ENCODE measurements at regions not wholly inside any gene's neighbourhood (a gene's known extent, or its start where the extent isn't known, plus 50 kb on each side); places are given as distances from the start of the nearest gene placed in this dataset.

GRCh38 chr2:120669971-120670370 lies 65.7 kb upstream of the GLI2 start:
- TF ChIP-seq CTCF (IDR thresholded peaks at IDR 0.05 in 2 of 3, conservative IDR thresholded peaks at IDR 0.05 in 1 of 3; ENCODE audit: control insufficient read depth in 2 of 3, extremely low read depth in 1 of 3, insufficient read depth in 1 of 3, low read depth in 3 of 3, low read length in 3 of 3): no peak
- TF ChIP-seq HDAC2 (IDR thresholded peaks at IDR 0.05): no peak
- no peak for TF ChIP-seq PAX8 (IDR thresholded peaks at IDR 0.05)
- no peak for TF ChIP-seq MEF2A (IDR thresholded peaks at IDR 0.05; ENCODE audit: insufficient read depth, low read depth, low read length)
- no peak for TF ChIP-seq HDAC6 (IDR thresholded peaks at IDR 0.05; ENCODE audit: unreplicated experiment)
- TF ChIP-seq WRNIP1 (IDR thresholded peaks at IDR 0.05; ENCODE audit: borderline replicate concordance, low read depth, low read length): no peak

Data from GM12878 (cell line).